A673 (cell line): ENCODE measurements at regions not wholly inside any gene's neighbourhood (a gene's known extent, or its start where the extent isn't known, plus 50 kb on each side); places are given as distances from the start of the nearest gene placed in this dataset.
A peak's percentile ranks its signal among the peaks of the same experiment; 100 is the strongest.

Source experiments
- EZH2 ChIP-seq: fragments of 200-600 bp; sonication (generic); IDR thresholded peaks from 2 replicates; pipeline ENCODE4 v1.6.1; 2017; ENCODE audit warnings: borderline replicate concordance, low read depth, mild to moderate bottlenecking, mixed read lengths, antibody characterized with exemption, low read length; ENCODE audit not compliant: poor library complexity, severe bottlenecking
- TF ChIP-seq, protein P1 (sequence below): fragments of 300-800, 200-600 bp; sonication (generic); conservative IDR thresholded peaks from 2 replicates; pipeline ENCODE4 v1.5.1; 2017; ENCODE audit warnings: low read depth, mild to moderate bottlenecking, antibody characterized with exemption, low read length, moderate library complexity, mixed read lengths

DNA sequence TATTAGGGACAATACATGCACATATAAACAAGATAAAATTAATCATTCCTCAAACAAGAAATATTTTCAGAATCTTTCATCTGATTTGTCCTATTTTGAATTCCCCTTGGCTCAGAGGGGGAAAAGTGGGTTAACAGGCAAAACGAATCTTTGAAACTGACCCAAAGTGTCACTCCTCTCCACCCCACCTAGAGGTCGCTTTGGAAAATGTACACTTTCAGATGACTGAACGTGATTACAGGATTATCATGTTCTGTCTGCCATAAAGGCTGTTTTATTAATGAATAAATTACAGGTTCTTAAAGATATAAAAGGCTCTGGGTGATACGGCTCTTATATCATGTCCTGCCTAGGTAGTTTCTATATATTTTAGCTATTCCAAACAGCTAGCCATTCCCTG, 1735.0 kb downstream of the LRRC4C start:
- TF ChIP-seq, protein P1, sequence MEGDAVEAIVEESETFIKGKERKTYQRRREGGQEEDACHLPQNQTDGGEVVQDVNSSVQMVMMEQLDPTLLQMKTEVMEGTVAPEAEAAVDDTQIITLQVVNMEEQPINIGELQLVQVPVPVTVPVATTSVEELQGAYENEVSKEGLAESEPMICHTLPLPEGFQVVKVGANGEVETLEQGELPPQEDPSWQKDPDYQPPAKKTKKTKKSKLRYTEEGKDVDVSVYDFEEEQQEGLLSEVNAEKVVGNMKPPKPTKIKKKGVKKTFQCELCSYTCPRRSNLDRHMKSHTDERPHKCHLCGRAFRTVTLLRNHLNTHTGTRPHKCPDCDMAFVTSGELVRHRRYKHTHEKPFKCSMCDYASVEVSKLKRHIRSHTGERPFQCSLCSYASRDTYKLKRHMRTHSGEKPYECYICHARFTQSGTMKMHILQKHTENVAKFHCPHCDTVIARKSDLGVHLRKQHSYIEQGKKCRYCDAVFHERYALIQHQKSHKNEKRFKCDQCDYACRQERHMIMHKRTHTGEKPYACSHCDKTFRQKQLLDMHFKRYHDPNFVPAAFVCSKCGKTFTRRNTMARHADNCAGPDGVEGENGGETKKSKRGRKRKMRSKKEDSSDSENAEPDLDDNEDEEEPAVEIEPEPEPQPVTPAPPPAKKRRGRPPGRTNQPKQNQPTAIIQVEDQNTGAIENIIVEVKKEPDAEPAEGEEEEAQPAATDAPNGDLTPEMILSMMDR, result peak; percentile 67
- no peak for TF ChIP-seq EZH2
